Activated naive CD4-positive, alpha-beta T cell treated with anti-CD3 and anti-CD28 coated beads, Interleukin-2, amount 50 U/mL, for 72 hours (primary cell): ENCODE measurements at regions not wholly inside any gene's neighbourhood (a gene's known extent, or its start where the extent isn't known, plus 50 kb on each side); places are given as distances from the start of the nearest gene placed in this dataset.
"Not testable (repeated sequence)": the region's sequence is repeated elsewhere in the genome, so short reads cannot be mapped to it uniquely, and the experiment has no call there.

Source experiments
- ATAC-seq, 2 donors: fragments of 150-1000 bp; cut with Tn5 transposase; 2 replicates each; pipeline ENCODE4 v1.10.0; 2021; ENCODE audit warnings: mild to moderate bottlenecking in 2 of 2, moderate library complexity in 2 of 2
- DNase-seq, 2 donors: peaks; one replicate each; pipeline ENCODE4 v3.0.0; 2021 to 2022; ENCODE audit warnings: low spot score in 2 of 2
- H3K27ac Mint-ChIP-seq, 2 donors: one replicate each; pipeline ENCODE4 v1.8.0; 2022; ENCODE audit warnings: mild to moderate bottlenecking in 2 of 2, mixed read lengths in 2 of 2
- H3K36me3 Mint-ChIP-seq, 2 donors: one replicate each; pipeline ENCODE4 v1.8.0; 2022; ENCODE audit warnings: mixed read lengths in 2 of 2
- H3K9me3 Mint-ChIP-seq, 2 donors: one replicate each; pipeline ENCODE4 v1.8.0; 2022; ENCODE audit warnings: mixed read lengths in 2 of 2

GRCh38 chr2:198622986-198623730, 818.8 kb downstream of the PLCL1 start:
- peaks cover 0 to 3% of the 10 kb centered on the region in 2 donors for H3K9me3 Mint-ChIP-seq
- no peak overlapping the region for H3K27ac Mint-ChIP-seq
- DNase-seq (no peak), ATAC-seq (no peak)
- no peaks in the 10 kb centered on the region for H3K36me3 Mint-ChIP-seq

DNA sequence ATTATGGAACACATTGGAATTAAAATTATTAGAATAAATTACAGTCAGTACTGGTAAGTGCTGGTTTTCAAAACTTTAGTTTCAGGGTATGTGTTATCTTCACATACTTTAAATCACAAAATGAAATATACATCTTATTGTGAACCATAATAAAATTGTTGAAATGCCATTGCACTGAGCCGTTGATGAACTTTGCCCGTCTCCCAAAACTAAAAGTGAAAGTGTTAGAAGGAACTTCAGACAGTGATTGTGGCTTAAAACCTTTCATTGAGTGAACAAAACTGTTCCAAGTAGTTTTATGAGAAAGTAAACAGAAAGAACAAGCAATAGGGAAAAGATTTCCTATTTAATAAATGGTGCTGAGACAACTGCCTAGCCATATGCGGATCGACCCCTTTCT, 811.6 kb downstream of the PLCL1 start:
- Mint-ChIP-seq H3K27ac (no peak overlapping the region), H3K9me3 (no peaks in the 10 kb centered on the region), H3K36me3 (no peaks in the 10 kb centered on the region)
- DNase-seq (no peak), ATAC-seq (no peak)

- no peak for ATAC-seq
- Mint-ChIP-seq H3K9me3 (no peaks in the 10 kb centered on the region), H3K36me3 (no peaks in the 10 kb centered on the region), H3K27ac (no peak overlapping the region)
- no peak for DNase-seq
Measured at GRCh38 chr2:198611201-198611600, 806.8 kb downstream of the PLCL1 start.

DNA sequence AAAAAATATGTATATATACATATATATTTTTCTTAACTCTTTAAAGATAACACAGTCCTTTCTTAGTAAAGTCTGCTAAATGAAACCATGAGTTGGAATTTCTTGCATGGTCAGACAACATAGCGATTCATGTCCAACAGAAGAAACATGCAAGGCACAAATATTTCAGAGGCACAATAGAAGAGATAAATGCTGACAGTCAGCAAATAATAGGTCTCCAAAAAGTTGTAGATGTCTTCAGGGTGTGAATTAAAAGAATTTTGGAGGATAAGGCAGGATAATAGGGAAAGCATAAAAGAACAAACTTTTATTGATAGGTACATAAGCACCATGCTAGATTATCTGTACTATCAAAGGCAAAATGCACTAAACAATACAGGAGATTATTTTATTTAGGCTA, 800.2 kb downstream of the PLCL1 start:
- no peaks in the 10 kb centered on the region for H3K36me3 Mint-ChIP-seq
- no peak for ATAC-seq
- no peak for DNase-seq
- no peak overlapping the region for H3K27ac Mint-ChIP-seq
- peaks cover 4 to 8% of the 10 kb centered on the region in 2 donors for H3K9me3 Mint-ChIP-seq

- not testable (repeated sequence) for H3K9me3 Mint-ChIP-seq, H3K36me3 Mint-ChIP-seq, DNase-seq, ATAC-seq, H3K27ac Mint-ChIP-seq
Measured at GRCh38 chr2:198602986-198603385, 798.6 kb downstream of the PLCL1 start.

DNA sequence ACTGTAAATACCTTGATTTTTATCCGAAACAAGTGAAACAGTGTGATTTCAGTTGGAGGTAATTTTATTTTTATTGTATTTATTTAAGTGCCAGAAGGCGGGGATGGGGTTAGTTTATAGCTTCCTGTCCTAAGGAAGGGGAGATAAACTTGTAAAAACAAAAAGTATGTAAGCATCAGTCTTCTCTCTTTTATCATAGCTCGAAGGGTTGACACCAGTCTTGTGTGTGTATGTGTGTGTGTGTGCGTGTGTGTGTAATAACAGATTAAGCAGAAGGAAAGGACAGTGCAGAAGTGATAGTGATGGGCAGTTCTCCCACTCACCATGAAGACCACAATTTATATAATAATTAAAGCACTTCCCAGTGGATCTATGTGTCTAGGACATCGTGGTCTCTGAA, 793.3 kb downstream of the PLCL1 start:
- no peaks in the 10 kb centered on the region for H3K36me3 Mint-ChIP-seq
- DNase-seq (no peak), ATAC-seq (no peak)
- H3K27ac Mint-ChIP-seq = no peak overlapping the region
- H3K9me3 Mint-ChIP-seq = peaks cover 0 to 4% of the 10 kb centered on the region in 2 donors

DNA sequence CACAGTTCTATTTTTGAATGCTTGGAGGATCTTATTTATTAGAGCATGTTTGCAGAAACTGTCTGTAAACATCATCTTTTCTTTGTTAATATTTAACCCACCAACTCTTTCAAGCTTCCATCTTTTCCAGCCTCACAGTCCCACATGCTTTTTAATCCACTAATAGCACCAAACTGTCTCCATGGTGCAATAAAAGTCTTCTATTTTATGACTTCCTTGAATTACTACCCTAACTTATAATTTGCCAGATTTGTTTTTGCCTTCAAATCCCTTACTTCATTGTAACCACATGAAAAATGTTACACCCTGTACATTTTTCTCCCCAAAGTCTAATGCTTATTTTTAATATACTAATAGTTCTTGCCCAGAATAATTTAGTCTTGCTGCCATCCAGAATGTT, 792.6 kb downstream of the PLCL1 start:
- Mint-ChIP-seq H3K36me3 (no peaks in the 10 kb centered on the region), H3K27ac (no peak overlapping the region), H3K9me3 (peaks cover 0 to 4% of the 10 kb centered on the region in 2 donors)
- no peak for DNase-seq
- ATAC-seq = no peak

GRCh38 chr2:198595721-198596120, 791.3 kb downstream of the PLCL1 start:
- DNase-seq = no peak
- no peaks in the 10 kb centered on the region for H3K36me3 Mint-ChIP-seq
- H3K27ac Mint-ChIP-seq = no peak overlapping the region
- ATAC-seq = no peak
- no peaks in the 10 kb centered on the region for H3K9me3 Mint-ChIP-seq

DNA sequence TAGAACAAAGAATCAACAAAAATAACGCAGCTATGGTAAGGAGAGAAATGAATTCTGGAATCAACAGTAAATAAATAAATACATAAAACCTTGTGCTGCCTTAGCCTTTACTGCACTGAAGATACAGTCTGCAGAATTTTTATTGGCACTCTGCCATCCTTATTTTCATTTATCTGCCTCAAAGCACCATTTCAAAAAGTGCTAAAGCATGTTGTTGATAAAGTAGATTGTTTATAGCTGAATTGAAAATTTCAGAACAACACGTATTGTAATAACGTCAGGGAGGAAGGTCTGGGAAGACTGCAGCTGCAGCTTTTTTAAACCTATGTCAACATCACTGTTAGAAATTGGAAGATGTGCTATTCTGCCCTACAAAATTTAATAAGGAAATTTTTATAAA, 787.2 kb downstream of the PLCL1 start:
- ATAC-seq (no peak), DNase-seq (no peak)
- no peaks in the 10 kb centered on the region for H3K36me3 Mint-ChIP-seq
- H3K9me3 Mint-ChIP-seq = peaks cover 1 to 4% of the 10 kb centered on the region in 2 donors
- no peak overlapping the region for H3K27ac Mint-ChIP-seq

DNA sequence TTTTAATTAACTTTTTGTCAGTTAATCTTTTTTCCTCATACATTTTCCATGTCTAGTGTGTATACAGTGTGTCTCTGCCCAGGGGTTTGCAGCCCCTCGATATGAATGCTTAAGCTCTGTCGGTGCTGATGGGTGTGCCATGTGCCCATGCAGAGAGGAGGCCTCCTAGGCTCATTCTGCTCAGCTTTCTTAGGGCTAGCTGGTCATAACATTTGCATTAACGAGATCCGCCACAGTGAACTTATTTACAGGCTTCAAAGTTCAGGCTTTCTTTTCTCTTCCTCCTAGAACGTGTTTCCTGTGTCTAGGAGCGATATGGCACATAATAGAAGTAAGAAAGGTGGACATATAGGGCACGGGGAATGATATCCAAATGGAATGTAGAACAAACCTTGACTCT, 783.3 kb downstream of the PLCL1 start:
- ATAC-seq (no peak), DNase-seq (no peak)
- H3K36me3 Mint-ChIP-seq = no peaks in the 10 kb centered on the region
- H3K27ac Mint-ChIP-seq = no peak overlapping the region
- H3K9me3 Mint-ChIP-seq = peaks cover 4% of the 10 kb centered on the region in 2 donors

- Mint-ChIP-seq H3K27ac (no peak overlapping the region), H3K36me3 (no peaks in the 10 kb centered on the region), H3K9me3 (peaks cover 4% of the 10 kb centered on the region in 2 donors)
- ATAC-seq (no peak), DNase-seq (no peak)
Measured at GRCh38 chr2:198587240-198587639, 782.8 kb downstream of the PLCL1 start.

GRCh38 chr2:198571393-198571792, 767.0 kb downstream of the PLCL1 start:
- Mint-ChIP-seq H3K9me3 (peaks cover 5% of the 10 kb centered on the region in 2 donors), H3K27ac (no peak overlapping the region), H3K36me3 (no peaks in the 10 kb centered on the region)

DNA sequence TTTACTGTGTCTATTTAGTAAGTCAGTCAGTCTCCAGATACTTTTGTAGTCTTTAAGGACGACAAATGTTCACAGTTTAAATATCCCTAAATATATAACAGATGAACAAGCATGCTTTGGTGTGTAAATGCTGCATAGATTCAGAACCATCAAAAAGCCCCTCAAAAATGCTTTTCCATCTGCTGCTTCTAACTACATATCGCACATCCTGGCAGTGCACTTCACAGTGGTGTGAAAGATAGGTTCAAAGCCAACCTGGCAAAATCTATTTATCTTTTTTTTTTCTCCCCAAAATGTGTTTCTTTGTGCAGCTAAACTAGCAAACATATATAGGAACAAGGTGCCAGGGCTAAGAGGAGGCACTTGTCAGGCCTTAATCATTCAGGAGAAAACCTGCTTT, 753.8 kb downstream of the PLCL1 start:
- no peak for ATAC-seq
- Mint-ChIP-seq H3K36me3 (no peaks in the 10 kb centered on the region), H3K27ac (no peak overlapping the region), H3K9me3 (peaks cover 5 to 12% of the 10 kb centered on the region in 2 donors)
- DNase-seq = no peak

More at GRCh38 chr2:198571393-198571792, 767.0 kb downstream of the PLCL1 start:
- DNase-seq (no peak), ATAC-seq (no peak)

DNA sequence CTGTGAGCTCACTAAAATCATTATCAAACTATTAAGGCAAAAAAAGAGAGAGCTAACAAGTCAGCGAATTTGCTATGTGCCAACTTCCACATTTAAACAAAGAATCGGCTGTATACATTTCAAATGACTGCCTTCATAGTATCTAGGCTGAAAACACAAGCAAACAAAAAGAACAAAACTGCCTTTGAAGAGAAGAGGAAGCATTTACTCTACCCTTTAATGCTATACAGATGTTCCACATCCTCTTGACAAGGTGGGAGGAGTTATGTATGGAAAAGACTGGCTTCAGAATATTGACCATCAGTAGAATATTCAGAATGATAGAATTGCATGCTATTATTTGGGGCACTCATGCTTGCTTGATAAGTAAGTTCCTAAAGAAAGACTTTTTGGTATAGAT, 741.7 kb downstream of the PLCL1 start:
- H3K27ac Mint-ChIP-seq = no peak overlapping the region
- H3K36me3 Mint-ChIP-seq = no peaks in the 10 kb centered on the region
- no peaks in the 10 kb centered on the region for H3K9me3 Mint-ChIP-seq
- no peak for ATAC-seq
- DNase-seq = no peak

DNA sequence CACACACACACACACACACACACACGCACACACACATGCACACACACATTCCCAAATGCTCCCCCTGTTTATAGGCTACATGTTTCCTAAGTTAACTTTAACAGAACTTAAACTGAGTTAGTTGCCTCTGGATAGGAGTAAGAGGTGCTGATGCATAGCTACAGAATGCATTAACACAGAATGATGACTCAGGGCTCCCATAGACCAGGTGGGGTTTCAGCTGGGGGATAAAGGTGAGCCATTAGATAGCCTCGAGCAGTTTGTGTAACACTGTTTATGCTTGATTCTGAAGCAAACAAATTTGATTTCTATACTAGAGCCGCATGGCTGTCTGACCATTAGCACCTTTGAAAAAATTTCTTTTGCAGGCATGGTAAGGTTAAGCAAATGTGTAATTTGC, 741.0 kb downstream of the PLCL1 start:
- H3K27ac Mint-ChIP-seq = no peak overlapping the region
- ATAC-seq = no peak
- DNase-seq = no peak

DNA sequence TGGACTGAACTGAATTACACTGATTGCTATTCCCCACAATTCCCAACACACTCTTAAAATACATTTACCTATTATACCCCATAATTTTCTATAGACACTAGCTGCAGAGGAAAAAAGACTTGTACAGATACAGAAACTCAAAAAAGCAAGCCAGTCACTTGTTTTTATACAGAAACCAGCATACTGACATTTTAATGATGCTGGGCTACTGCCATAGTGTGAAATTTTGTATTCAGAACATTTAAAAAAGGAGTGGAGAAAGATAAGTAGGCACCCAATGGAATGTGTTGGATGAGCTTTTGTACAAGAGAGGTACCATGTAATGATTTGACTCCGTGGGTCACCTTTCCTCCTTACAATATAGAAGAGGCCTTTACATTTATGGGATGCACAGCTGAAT, 740.1 kb downstream of the PLCL1 start:
- no peak for ATAC-seq
- Mint-ChIP-seq H3K36me3 (no peaks in the 10 kb centered on the region), H3K27ac (no peak overlapping the region), H3K9me3 (no peaks in the 10 kb centered on the region)
- DNase-seq = no peak

More for the DNA sequence above, 741.0 kb downstream of the PLCL1 start:
- Mint-ChIP-seq H3K9me3 (no peaks in the 10 kb centered on the region), H3K36me3 (no peaks in the 10 kb centered on the region)

DNA sequence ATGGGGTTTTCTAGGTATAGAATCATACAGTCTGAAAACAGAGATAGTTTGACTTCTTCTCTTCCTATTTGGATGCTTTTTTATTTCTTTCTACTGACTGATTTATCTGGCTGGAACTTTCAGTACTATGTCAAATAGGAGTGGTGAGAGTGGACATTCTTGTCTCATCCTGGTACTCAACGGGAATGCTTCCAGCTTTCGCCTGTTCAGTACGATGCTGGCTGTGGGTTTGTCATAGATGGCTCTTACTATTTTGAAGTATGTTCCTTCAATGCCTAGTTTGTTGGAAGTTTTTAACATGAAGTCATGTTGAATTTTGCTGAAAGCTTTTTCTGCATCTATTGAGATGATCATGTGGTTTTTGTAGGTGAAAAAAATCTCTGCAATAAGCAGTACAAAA, 730.4 kb downstream of the PLCL1 start:
- Mint-ChIP-seq H3K27ac (no peak overlapping the region), H3K9me3 (no peaks in the 10 kb centered on the region)
- no peak for ATAC-seq

DNA sequence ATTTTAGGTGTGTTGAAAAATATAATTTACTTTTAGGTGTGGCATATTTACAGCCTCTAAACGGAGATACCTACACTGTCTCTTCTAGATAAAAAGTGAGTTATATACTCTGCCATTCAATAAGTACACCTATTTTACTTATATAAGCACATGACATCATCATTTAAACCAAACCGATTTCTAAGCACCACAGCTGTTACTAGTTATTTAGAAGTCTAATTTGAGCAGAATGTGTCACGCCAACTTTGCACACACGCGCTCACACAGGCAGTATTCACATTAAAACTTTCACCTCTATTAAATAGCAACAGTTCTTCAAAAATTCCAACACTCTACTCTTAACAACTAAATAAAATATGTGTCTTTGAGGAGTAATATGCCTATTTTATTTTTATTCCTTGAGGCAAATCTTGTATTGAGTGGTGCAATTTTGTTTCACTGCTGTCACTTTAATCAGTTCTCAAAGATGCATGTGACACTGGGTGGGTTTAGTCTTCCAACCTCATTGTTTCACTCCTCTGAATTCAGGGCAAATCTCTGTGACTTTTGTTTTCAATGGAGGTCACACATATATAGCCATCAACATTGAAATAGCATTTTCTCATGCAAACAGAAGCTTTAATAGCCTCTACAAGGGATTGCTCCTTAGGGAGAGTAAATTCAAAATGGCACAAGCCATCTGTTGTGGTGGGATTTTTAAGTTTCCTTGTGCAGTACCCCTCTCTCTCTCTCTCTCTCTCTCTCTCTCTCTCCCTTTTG, 721.0 kb downstream of the PLCL1 start:
- H3K9me3 Mint-ChIP-seq = peaks cover 0 to 4% of the 10 kb centered on the region in 2 donors
- DNase-seq (no peak), ATAC-seq (no peak)
- no peak overlapping the region for H3K27ac Mint-ChIP-seq
- H3K36me3 Mint-ChIP-seq = no peaks in the 10 kb centered on the region

More for the DNA sequence above, 730.4 kb downstream of the PLCL1 start:
- H3K36me3 Mint-ChIP-seq = no peaks in the 10 kb centered on the region
- no peak for DNase-seq
